Lower leg skin (tissue), 3 donors: ENCODE measurements at regions not wholly inside any gene's neighbourhood (a gene's known extent, or its start where the extent isn't known, plus 50 kb on each side); places are given as distances from the start of the nearest gene placed in this dataset.

Experiments
- POLR2A ChIP-seq, 2 donors: fragments of 450-650 bp; IDR thresholded peaks; one replicate each; pipeline ENCODE4 v1.6.1; 2016 to 2017; ENCODE audit warnings: antibody characterized with exemption in 2 of 2, mild to moderate bottlenecking in 1 of 2, moderate library complexity in 1 of 2
- TF ChIP-seq, protein P1 (sequence below), 3 donors: fragments of 450-650 bp; IDR thresholded peaks; one replicate each; pipeline ENCODE4 v1.5.1; 2016; ENCODE audit warnings: antibody characterized with exemption in 3 of 3, mild to moderate bottlenecking in 3 of 3, moderate library complexity in 2 of 3

DNA sequence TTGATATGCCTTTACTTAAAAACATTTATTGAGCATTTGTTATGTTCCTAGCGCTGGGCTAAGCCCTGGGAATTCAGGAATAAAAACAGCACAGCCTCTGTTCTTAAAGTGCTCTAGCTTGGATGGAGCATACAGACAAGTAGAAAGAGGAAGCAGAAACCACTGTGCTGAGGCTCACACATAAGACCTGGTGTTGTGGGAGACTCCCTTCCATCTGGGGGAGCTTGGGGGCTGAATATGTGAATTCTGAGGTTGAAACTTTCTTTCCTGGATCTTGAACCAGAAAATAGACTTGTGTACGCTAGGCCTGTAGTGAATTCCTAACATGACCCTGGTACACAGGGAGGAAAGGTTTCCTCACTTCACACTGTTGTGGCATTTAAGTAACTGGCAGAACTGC is 209.9 kb downstream of the ZNF326 start:
- TF ChIP-seq, protein P1, sequence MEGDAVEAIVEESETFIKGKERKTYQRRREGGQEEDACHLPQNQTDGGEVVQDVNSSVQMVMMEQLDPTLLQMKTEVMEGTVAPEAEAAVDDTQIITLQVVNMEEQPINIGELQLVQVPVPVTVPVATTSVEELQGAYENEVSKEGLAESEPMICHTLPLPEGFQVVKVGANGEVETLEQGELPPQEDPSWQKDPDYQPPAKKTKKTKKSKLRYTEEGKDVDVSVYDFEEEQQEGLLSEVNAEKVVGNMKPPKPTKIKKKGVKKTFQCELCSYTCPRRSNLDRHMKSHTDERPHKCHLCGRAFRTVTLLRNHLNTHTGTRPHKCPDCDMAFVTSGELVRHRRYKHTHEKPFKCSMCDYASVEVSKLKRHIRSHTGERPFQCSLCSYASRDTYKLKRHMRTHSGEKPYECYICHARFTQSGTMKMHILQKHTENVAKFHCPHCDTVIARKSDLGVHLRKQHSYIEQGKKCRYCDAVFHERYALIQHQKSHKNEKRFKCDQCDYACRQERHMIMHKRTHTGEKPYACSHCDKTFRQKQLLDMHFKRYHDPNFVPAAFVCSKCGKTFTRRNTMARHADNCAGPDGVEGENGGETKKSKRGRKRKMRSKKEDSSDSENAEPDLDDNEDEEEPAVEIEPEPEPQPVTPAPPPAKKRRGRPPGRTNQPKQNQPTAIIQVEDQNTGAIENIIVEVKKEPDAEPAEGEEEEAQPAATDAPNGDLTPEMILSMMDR (IDR thresholded peaks at IDR 0.05), result no peak
- no peak for TF ChIP-seq POLR2A (IDR thresholded peaks at IDR 0.05)
